GM21528 (cell line): ENCODE measurements at regions not wholly inside any gene's neighbourhood (a gene's known extent, or its start where the extent isn't known, plus 50 kb on each side); places are given as distances from the start of the nearest gene placed in this dataset.

Experiments used
- ATAC-seq: cut with Tn5 transposase; IDR thresholded peaks from one replicate; pipeline ENCODE4 v1.9.1; 2021; ENCODE audit warnings: mild to moderate bottlenecking, moderate library complexity; ENCODE audit not compliant: unreplicated experiment, low FRiP score

DNA sequence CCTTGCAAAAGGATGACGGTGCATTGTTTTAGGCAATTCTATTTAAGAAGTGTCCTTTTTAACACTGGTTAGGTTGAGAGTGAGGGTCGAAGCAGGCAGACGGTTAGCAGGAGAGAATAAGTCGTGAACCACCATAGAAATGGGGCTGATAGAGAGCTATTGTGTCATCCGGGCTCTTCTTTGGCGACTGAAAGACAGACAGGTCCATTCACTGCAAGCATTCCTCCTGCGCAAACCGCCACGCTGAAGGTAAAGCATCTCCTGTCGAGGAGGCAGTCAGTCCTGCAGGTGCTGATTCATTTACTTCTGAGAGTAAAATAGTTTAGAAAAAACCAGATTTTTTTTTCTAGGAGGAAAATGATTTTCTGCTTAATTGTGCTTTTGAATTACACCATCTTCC, 1002.8 kb upstream of the NR2F2 start:
- ATAC-seq: no peak

DNA sequence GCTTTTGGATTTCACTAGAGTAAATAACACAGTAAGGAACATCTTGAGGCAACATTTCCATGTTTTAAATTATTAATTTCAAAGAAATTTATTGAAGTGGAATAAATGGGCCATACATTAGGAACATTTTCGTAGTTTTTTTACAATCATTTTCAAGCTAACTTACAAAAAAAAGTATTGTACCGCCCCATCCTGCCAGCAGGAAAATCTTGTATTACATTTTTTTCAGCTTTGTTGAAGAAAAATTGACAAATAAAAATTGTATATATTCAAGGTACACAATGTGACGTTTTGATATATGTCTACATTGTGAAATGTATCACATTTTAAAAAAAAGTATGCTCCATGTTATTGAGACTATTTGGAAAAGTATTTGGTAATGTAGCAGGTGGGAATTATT, 1001.9 kb upstream of the NR2F2 start:
- no peak for ATAC-seq

DNA sequence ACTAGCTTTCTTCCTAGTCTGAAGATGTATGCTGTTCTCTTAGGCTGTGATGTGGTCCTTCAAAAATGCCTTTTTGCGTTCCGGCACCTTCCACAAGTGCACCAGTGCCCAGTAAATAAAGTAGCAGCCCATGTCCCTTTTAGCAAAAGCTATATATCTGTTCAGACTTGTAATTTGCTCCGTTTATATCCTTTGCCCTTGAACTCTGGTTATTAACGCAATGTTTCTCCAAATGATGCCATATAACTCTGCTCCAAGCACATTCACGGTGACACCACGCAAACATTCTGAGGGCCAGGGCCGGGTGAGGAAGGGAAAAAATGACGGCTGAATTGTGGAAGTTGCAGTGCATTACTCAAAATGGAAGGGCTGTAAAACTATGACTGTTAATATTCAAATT, 1001.1 kb upstream of the NR2F2 start:
- ATAC-seq: no peak

DNA sequence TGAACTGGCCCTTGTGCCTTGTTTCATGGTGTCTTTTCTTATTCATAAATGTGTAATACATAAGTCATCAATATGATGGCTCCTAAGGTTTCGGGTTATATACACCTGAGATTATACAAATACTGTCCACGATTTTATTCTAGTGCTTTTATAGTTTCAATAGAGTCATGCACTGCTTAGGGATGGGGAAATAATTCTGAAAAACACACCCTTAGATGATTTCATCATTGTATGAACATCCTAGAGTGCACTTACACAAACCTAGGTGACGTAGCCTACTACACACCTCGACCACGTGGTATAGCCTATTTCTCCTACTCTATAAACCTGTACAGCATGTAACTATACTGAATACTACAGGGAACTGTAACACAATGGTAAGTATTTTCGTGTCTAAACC, 988.8 kb upstream of the NR2F2 start:
- no peak for ATAC-seq

DNA sequence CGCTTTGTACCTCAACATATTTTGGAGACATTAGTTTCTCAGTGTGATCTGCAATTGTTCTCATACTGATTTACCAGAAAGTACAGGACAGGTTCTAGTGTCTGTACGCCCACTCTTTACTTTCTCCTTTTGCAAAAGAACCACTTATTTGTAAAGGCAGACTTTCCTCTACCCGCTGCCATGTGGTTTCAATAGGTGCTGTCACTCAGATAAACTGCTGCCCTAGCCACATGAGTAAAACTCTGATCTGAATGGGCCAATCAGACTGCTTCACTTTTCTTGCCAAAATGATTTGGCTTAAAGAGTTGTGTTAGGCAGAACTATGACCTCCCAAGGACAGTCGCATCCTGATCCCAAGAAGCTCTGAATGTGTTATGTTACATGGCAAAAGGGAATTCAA, 984.6 kb upstream of the NR2F2 start:
- no peak for ATAC-seq

DNA sequence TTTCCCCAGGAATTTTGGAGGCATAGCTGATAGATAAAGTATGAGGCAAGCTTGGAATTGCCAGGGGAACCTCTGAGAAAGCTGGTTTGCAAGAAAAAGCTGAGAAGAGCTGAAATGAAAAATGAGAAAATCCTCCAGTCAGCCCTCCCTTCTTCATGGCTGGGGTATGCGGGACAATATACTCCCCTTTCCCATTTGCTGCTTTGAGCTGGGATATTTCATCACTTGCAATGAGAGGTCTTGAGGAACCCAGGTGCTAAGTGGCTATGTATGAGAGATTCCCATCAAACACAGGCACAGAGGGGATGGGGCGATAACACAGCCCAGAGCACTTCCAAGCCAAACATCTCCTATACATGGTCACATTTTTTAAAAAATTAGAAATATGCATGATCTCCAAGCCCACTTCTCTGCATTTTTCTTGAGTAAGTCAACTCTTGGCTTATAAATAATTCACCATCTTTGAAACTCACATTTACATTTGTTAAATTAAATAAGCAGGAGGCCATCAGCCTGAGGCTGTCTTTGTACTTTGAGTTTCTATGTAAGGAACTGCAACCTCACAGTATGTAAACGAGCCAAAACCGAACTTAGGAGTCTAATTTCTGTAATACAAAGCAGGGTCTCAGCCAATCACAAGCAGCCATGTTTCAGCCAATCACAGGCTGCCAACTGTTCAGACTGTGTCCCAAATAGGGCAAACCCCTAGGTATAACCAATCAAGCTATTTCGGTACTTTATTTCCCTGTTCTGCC, 983.6 kb upstream of the NR2F2 start:
- no peak for ATAC-seq

DNA sequence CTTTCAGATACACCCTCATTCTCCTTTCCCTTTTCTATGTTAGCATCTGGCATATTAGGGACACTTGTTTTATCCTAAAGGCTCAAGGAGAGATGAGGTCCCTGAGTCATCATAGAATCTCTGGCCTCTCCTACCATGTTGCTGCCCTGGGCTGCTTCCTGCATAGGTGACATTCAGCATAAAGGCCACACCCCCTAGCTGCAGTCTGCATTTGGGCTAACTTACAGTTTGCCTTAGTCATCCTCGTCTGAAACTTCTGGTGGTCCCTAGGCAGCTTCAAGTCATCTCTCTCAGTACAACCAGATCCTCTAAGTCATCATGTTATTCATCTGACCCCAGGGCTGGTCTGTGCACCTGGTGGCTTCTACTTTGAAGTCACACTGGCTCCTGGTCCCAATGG, 982.7 kb upstream of the NR2F2 start:
- ATAC-seq: no peak

DNA sequence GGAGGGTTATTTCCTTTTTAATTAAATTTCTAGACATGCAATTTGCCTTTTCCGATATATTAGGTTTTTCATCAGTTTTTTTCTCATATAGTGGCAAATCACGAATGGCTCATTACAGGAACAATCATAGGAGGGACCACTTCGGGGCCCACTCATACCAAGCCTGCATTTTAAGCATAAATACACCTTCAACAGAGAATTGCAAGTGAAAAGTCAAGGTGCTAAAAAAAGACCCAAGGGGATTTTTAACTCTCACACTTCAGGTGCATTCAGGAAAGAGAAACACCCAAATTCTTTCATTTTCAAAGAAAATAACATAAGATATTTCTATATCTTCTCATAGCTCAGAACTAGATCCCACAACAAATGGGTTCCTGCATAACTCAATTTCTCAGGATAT, 979.6 kb upstream of the NR2F2 start:
- no peak for ATAC-seq

DNA sequence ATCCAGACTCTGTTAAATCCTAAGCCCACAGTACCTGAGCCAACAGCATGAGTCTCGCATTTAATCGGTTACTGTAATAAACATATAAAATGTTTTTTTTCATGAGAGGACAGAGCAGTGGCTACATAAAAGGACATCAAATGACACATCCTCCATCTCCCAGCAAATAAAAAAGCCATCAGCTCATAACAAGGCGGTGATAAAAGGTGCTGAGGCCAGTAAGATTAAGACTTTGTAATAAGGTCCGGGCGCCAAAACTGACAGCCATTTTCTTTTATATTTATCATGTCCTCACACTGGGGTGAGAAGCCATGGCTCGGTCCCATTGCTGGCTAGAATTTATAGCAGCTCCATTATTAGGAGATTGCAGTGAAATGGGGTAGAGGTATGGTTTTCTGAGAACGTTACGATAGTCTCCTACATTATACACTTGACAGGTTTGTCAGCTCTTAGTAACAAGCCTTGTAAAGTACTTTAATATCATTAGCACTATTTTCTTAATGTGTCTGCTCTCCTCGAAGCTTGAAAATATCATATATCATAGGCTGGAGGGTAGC, 977.8 kb upstream of the NR2F2 start:
- ATAC-seq: no peak

DNA sequence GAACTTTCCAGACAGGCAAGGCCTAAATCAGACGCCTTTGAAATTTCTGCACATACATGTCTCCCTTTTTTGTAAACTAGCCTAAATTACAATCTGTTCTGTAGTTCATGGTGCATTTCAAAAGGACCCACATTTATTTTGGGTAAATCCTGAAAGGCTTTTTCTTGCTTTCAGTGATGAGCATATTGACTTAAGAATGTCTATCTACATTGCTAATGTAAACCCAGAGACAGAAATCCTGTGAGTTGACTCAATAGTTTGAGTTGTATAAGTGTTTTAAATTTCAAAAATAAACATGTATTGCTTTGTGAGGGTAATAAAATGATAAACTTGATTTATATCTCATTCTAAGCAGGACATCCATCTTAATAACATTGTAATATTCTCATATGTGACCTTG, 977.0 kb upstream of the NR2F2 start:
- no peak for ATAC-seq

DNA sequence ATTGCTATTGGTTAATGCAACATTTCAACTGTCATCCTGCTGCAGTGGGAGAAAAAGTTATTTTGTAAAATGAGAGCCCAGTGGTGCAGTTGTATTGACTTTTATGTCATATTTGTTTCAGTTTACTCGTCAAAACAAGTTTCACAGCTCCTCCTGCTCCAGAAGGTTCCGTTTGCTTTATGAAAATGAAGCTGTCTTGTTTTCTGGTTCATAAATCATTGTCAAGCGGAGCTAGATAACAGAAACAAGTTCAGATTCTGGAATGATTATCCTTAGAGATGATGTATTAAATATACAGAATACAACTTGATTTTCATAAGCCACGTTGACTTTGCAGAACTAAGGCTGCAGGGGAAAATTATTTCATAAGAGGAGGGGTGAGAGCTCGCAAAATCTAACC, 970.5 kb upstream of the NR2F2 start:
- no peak for ATAC-seq

DNA sequence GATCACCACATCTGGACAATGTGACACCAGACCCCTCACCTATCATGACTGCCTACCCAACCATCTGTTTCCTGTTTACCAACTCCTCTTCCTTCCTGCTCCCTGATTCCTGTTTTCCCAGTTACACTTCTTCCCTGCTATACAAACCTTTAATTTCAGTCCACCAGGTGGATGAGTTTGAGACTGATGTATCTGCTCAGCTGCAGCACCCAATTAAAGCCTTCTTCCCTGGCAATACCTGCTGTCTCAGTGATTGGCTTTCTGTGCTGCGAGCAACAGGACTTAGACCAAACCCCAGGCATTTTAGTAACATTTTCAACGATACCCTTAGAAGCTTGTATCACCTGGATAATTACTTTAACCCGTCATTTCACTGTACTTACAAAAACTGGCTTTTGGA, 968.2 kb upstream of the NR2F2 start:
- ATAC-seq: no peak

DNA sequence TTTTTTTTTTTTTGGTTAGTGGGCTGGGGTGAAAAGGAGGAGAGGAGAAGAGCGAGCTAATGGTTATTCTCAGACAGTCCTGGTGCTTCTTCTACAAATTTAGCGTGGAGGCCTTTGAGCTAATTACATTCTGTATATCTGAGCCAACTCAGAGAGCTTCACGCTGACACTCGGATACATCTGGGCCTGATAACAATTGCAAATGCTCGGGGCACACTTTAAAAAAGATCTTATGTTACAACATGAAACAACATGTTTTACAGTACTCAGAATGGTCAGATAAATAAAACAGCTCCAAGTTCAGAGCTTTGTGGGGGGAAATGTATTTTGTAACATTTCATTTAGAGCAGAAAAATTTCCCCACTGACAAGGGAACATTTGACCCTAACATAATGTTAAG, 966.9 kb upstream of the NR2F2 start:
- no peak for ATAC-seq

DNA sequence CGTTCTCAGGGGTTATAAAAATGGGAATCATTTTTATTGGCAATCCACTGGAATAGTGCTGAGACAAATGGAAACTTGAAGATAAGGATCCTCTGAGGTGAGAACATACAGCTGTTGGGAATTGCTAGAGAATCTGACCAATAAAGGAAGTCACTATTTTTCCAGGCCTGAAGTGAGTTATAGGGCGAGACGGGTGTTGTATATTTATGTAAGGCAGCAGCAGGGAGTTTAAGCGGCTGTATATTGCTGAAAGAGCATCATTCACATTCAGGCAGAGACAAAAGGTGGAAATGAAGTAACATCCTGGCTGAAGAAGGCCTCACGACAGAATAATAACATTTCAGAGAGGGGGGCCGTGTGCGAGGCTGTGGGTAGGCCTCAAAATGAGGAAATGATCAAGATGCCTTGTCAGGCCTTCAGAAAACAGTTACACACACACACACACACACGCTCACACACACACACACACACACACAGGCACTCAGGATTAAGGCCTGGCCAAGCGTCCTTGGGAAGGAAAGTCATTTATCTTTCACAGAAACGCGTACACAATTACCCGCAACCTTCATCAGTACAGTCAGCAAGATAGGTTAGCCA, 964.9 kb upstream of the NR2F2 start:
- no peak for ATAC-seq

DNA sequence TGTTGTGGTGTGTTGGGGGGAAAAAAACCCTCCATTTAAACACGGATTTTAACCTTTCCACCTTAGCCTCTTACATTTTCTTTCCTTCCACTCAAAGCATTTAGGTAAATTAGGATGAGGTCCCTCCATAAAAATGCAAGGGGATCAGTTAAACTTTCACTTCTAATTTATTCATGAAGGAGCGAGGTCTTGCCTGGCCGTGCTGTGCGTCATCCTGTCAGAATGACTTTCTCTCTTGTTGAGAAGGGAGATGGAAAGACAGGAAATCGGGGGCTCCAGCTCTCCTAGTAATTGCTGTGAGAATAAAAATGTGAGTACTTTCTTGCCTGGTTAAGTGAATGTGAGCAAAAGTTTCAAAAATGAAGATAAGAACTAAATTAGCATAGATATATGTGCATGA, 962.3 kb upstream of the NR2F2 start:
- ATAC-seq: no peak

DNA sequence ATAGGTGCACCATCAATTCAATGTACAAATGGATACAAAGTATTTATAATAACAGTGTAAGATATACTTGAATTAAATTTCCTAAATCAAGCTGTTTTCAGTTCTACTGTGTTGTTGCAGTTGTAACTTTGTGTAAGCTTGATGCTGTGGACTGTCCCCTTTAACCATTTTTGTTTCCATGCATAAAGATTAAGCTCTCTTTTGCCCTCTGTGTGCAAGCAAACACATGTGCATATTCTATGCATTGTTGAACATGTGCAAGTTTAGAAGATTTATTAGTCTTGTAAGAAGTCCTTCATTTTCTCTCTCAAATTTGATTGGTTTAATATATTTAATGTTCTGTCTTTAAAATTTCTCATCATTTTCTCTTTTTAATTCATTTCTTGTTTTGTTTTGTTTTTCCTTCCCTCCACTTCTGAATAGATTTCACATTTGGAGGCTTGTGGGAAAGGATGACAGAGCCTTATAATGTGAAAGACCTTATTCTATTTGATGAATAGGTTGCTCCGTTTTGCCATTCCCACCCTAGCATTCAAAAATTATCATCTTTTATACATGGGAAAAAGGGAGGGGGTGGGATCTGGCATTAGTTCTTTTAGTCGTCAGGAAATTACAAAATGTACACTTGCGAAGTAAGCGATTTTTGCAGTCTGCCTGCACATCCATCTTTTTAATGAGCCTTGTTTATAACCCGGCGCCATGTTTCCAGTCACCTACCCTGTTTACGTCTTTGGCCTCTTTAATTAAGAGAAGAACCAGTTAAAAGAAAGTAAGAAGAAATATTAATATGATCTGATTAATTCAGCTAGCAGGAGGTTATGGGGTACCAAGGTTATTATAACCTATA, 961.5 kb upstream of the NR2F2 start:
- ATAC-seq: no peak

DNA sequence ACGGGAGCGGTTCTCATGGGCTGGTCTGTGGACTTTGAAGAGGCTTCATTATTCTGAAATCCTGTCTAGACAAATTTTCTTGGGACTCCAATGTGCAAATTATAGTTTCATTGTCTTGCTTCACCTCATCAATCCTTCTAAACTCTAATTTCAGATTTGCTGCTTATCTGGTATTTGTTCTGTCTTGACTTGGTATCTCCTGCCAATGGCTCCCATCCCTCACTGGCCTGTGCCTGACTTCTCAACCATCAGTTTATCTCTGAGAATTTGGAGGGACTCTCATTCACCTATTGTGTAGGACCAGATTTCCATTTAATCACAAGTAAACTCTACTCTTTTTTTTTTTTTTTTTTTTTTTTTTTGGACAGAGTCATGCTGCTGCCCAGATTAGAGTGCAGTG, 960.2 kb upstream of the NR2F2 start:
- ATAC-seq: no peak

DNA sequence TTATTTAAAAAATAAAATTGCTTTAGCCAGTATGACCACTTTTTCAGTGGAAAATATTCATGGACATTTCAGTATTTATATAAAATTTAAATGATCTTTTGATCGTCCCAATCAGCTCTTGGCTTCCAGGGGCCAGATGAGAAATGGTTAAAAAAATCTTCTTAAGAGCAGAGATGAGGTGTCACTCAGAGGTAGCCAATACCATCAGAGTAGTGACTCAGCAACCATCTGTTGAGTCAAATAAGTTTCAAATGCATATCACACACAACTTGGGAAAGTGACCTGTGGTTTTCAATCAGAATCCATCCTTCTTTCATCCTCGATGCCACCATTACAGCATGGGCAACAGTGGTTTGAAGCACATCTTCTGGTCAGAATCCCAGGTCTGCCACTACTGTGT, 958.8 kb upstream of the NR2F2 start:
- no peak for ATAC-seq

DNA sequence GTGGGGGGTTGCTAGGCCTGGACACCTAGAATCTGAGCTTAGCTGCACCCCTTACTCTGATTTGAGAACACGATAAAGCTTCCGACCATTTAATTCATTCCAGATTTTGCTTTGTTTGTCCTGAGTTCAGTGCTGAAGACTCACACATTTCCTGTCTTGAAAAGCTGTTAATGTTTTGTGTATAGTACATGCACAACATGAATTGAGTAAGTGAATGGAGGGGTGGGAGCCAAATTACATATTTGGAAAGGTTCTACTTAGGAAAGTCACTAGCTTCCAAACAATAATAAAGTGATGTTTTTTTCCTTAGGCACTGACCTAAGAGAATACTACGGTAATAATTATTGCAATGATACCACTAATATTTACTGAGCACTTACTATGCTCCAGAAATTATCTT, 955.2 kb upstream of the NR2F2 start:
- ATAC-seq: no peak

DNA sequence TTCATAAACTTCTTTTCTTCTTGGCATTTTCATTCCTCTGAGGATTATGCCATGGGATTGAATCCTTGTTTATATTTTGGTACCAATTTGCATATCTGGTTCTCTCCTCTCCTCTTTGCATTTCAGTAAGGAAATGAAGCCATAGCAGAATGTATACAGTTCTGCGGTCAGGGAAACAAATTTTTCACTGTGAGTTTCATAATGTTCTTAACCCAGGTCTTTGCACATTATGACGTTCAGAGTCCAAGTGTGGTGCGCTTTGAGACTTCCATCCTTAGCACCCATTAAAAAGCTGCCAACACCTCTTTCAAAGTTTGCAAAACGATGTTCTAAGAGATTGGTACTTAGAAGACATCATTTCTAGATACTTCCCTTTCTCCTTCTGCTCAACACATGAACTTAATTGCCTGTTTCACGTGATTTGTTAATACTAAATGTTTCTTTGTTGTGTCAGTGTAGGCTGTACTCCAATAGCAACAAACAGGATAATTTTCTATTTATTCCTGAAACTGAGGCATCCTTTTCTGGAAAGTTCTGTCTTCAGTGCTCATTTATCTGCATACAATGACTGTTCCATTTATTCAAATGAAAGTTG, 953.1 kb upstream of the NR2F2 start:
- ATAC-seq: no peak
